A549 (cell line): ENCODE measurements at regions not wholly inside any gene's neighbourhood (a gene's known extent, or its start where the extent isn't known, plus 50 kb on each side); places are given as distances from the start of the nearest gene placed in this dataset.

Experiments used
- ATAC-seq, 2 experiments: fragments of 200-7000 bp in 1 of 2; fragments of >200 bp in 1 of 2; cut with Nextera tagmentation in 1 of 2; cut with Tn5 transposase in 1 of 2; 3 replicates each; pipeline versions ENCODE4 v1.8.0 to v1.9.1; 2018 to 2020; ENCODE audit warnings: mild to moderate bottlenecking in 1 of 2, moderate library complexity in 1 of 2
- CTCF ChIA-PET: fragments of 300-600 bp; sonication (Branson Sonifier 250); formaldehyde crosslinking; extraction: SDS; loops from one replicate; lab custom pipeline; 2021; ENCODE audit warnings: antibody characterized with exemption, inconsistent platforms; lab: Yijun Ruan, JAX
- POLR2A ChIA-PET: fragments of 350-600 bp; formaldehyde crosslinking; extraction: SDS; loops from one replicate; lab custom pipeline; 2021; ENCODE audit warnings: antibody characterized with exemption, inconsistent platforms; lab: Yijun Ruan, JAX
- DNase-seq, 2 experiments: peaks; one replicate each; pipeline versions ENCODE4 v3.0.0 to v3.0.0-alpha.2; 2011 to 2016; ENCODE audit warnings: low read depth in 1 of 2, low spot score in 1 of 2
- FAIRE-seq: peaks from 2 replicates; lab custom pipeline; 2011; peaks lifted over from hg19 to GRCh38; lab: Jason Lieb, UNC
- H3K27ac ChIP-seq, 2 experiments: fragments of >200 bp; sonication (Bioruptor Twin); formaldehyde crosslinking; 3 replicates each; pipeline ENCODE4 v1.5.1; 2016 to 2017
- H3K4me1 ChIP-seq: fragments of >200 bp; sonication (Bioruptor Twin); formaldehyde crosslinking; 3 replicates; pipeline ENCODE4 v1.6.1; 2016
- H3K4me2 ChIP-seq: fragments of >200 bp; sonication (Bioruptor Twin); formaldehyde crosslinking; 3 replicates; pipeline ENCODE4 v1.6.1; 2016
- H3K4me3 ChIP-seq: fragments of >200 bp; sonication (Bioruptor Twin); formaldehyde crosslinking; 3 replicates; pipeline ENCODE4 v1.5.1; 2016
- H3K9me3 ChIP-seq: fragments of >200 bp; sonication (Bioruptor Twin); formaldehyde crosslinking; 3 replicates; pipeline ENCODE4 v1.6.1; 2016
- CBX2 ChIP-seq: fragments of 200-600 bp; sonication (generic); IDR thresholded peaks from 2 replicates; pipeline ENCODE4 v1.6.1; 2016; ENCODE audit warnings: low read depth, mild to moderate bottlenecking, borderline replicate concordance
- CHD4 ChIP-seq: fragments of 200-600 bp; sonication (generic); IDR thresholded peaks from 2 replicates; pipeline ENCODE4 v1.6.1; 2016; ENCODE audit warnings: antibody characterized with exemption, mild to moderate bottlenecking, borderline replicate concordance
- EHF ChIP-seq: fragments of 250-450 bp; sonication (Bioruptor Pico); IDR thresholded peaks from 2 replicates; pipeline ENCODE4 v1.5.0; 2020; ENCODE audit warnings: mild to moderate bottlenecking
- HOXB13 ChIP-seq: fragments of 250-450 bp; sonication (Bioruptor Pico); IDR thresholded peaks from 2 replicates; pipeline ENCODE4 v1.5.0; 2020; ENCODE audit warnings: low read depth, mild to moderate bottlenecking, moderate library complexity
- JUN ChIP-seq, 2 experiments: fragments of >200 bp; sonication (Bioruptor Twin); formaldehyde crosslinking; IDR thresholded peaks; 2 replicates in 1 of 2; 3 replicates in 1 of 2; pipeline ENCODE4 v1.6.1; 2016 to 2017
- MAZ ChIP-seq: fragments of 150-350 bp; IDR thresholded peaks from 2 replicates; pipeline ENCODE4 v1.6.1; 2014; ENCODE audit warnings: antibody characterized with exemption, low read depth, low read length, borderline replicate concordance
- MYC ChIP-seq: IDR thresholded peaks from 2 replicates; pipeline ENCODE4 v1.6.1; 2012; ENCODE audit warnings: mild to moderate bottlenecking, inconsistent platforms, low read length, improper control_type of control experiment, borderline replicate concordance
- NFE2L2 ChIP-seq: fragments of 150-350 bp; conservative IDR thresholded peaks from 2 replicates; pipeline ENCODE4 v1.6.1; 2014; ENCODE audit warnings: low read length
- NR3C1 ChIP-seq: fragments of >200 bp; sonication (Bioruptor Twin); formaldehyde crosslinking; IDR thresholded peaks from 3 replicates; pipeline ENCODE4 v1.6.1; 2017
- PHF8 ChIP-seq: fragments of 200-600 bp; sonication (generic); IDR thresholded peaks from 2 replicates; pipeline ENCODE4 v1.6.1; 2016; ENCODE audit warnings: low read depth, mild to moderate bottlenecking, antibody characterized with exemption, moderate library complexity, borderline replicate concordance
- RARB ChIP-seq: fragments of 250-450 bp; sonication (Bioruptor Pico); IDR thresholded peaks from 2 replicates; pipeline ENCODE4 v1.8.0; 2021; ENCODE audit warnings: mild to moderate bottlenecking, moderate library complexity
- RFX5 ChIP-seq: fragments of 450-650 bp; IDR thresholded peaks from 2 replicates; pipeline ENCODE4 v1.7.1; 2014; ENCODE audit warnings: antibody characterized with exemption, mild to moderate bottlenecking, moderate library complexity
- RNF2 ChIP-seq: fragments of 200-600 bp; sonication (generic); IDR thresholded peaks from 2 replicates; pipeline ENCODE4 v1.6.1; 2016; ENCODE audit warnings: low read depth, mild to moderate bottlenecking, antibody characterized with exemption, moderate library complexity, borderline replicate concordance
- SREBF2 ChIP-seq: fragments of 450-650 bp; IDR thresholded peaks from 2 replicates; pipeline ENCODE4 v1.6.1; 2014; ENCODE audit warnings: mild to moderate bottlenecking, moderate library complexity
- ZNF302 ChIP-seq: fragments of 250-450 bp; sonication (Bioruptor Pico); IDR thresholded peaks from 2 replicates; pipeline ENCODE4 v1.9.0; 2021; ENCODE audit warnings: inconsistent platforms, mild to moderate bottlenecking, moderate library complexity
- WGBS: methylation state at CpG from one replicate; pipeline ENCODE4 v1.1.6; 2017; ENCODE audit errors: missing lambda C conversion rate; 5-methylcytosine and 5-hydroxymethylcytosine counted together
- TF ChIP-seq, protein P1 (sequence below): IDR thresholded peaks from 2 replicates; pipeline ENCODE4 v1.6.1; 2012
- TF ChIP-seq, protein P2 (sequence below): IDR thresholded peaks from 2 replicates; pipeline ENCODE4 v1.6.1; 2012
- TF ChIP-seq, protein P3 (sequence below): fragments of 250-450 bp; sonication (Bioruptor Pico); IDR thresholded peaks from 2 replicates; pipeline ENCODE4 v1.5.0; 2021; ENCODE audit warnings: mild to moderate bottlenecking, moderate library complexity, borderline replicate concordance
- TF ChIP-seq, protein P4 (sequence below): fragments of 200-600 bp; sonication (generic); IDR thresholded peaks from 2 replicates; pipeline ENCODE4 v1.6.1; 2016; ENCODE audit warnings: antibody characterized with exemption, mild to moderate bottlenecking, moderate library complexity
- TF ChIP-seq, protein P5 (sequence below): fragments of >200 bp; sonication (Bioruptor Twin); formaldehyde crosslinking; IDR thresholded peaks from 3 replicates; pipeline ENCODE4 v1.6.1; 2016
- TF ChIP-seq, protein P6 (sequence below): fragments of >200 bp; sonication (Bioruptor Twin); formaldehyde crosslinking; IDR thresholded peaks from 2 replicates; pipeline ENCODE4 v1.6.1; 2016
- TF ChIP-seq, protein P7 (sequence below): fragments of >200 bp; sonication (Bioruptor Twin); formaldehyde crosslinking; IDR thresholded peaks from 3 replicates; pipeline ENCODE4 v1.5.1; 2016

DNA sequence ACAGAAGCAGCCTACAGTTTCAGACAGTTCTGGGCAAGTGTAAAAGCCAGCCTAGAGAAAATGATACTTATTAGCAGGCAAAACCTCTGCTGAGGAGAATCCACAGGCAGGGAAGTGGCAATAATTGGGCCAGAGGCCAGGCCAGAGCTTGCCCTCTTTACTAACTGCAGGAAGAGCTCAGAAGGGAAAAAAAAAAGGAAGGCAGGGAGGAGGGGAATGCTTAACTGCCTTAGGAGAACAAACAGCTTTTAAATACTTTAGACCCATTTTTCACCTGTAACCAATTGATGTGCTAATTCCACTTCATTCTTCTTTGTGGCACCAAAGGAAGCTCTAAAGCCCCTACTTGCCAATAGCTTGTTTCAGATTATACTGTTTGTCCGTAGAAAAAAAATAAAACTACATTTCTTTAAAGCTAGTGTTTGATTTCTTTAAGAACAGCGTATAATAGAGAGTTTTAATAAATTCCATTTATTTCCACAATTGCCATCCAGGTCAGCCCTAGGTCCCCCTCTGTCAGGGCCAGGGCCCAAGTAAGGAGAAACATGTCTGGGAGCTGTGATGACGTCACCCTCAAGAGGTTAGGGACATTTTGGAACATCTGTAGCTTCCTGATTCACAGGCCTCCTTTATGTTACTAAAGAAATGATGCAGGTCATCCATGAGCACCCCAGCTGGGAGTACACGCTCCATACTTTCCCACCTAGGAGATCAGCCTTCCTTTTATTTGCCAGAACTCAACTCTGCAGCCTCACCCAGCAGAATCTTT is 384.3 kb downstream of the CDC5L start:
- TF ChIP-seq, protein P1, sequence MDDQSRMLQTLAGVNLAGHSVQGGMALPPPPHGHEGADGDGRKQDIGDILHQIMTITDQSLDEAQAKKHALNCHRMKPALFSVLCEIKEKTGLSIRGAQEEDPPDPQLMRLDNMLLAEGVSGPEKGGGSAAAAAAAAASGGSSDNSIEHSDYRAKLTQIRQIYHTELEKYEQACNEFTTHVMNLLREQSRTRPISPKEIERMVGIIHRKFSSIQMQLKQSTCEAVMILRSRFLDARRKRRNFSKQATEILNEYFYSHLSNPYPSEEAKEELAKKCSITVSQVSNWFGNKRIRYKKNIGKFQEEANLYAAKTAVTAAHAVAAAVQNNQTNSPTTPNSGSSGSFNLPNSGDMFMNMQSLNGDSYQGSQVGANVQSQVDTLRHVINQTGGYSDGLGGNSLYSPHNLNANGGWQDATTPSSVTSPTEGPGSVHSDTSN, result no peak
- TF ChIP-seq EHF (CRISPR knock-in tag), result no peak
- TF ChIP-seq, protein P2, sequence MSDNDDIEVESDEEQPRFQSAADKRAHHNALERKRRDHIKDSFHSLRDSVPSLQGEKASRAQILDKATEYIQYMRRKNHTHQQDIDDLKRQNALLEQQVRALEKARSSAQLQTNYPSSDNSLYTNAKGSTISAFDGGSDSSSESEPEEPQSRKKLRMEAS, result no peak
- TF ChIP-seq, protein P3, sequence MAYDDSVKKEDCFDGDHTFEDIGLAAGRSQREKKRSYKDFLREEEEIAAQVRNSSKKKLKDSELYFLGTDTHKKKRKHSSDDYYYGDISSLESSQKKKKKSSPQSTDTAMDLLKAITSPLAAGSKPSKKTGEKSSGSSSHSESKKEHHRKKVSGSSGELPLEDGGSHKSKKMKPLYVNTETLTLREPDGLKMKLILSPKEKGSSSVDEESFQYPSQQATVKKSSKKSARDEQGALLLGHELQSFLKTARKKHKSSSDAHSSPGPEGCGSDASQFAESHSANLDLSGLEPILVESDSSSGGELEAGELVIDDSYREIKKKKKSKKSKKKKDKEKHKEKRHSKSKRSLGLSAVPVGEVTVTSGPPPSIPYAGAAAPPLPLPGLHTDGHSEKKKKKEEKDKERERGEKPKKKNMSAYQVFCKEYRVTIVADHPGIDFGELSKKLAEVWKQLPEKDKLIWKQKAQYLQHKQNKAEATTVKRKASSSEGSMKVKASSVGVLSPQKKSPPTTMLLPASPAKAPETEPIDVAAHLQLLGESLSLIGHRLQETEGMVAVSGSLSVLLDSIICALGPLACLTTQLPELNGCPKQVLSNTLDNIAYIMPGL (CRISPR knock-in tag), result no peak
- TF ChIP-seq HOXB13 (CRISPR knock-in tag), result no peak
- no peak for TF ChIP-seq JUN (IDR thresholded peaks at IDR 0.05)
- no peak for TF ChIP-seq MYC
- TF ChIP-seq NR3C1, result no peak
- TF ChIP-seq ZNF302, result no peak
- no peak for TF ChIP-seq CBX2
- TF ChIP-seq, protein P4, sequence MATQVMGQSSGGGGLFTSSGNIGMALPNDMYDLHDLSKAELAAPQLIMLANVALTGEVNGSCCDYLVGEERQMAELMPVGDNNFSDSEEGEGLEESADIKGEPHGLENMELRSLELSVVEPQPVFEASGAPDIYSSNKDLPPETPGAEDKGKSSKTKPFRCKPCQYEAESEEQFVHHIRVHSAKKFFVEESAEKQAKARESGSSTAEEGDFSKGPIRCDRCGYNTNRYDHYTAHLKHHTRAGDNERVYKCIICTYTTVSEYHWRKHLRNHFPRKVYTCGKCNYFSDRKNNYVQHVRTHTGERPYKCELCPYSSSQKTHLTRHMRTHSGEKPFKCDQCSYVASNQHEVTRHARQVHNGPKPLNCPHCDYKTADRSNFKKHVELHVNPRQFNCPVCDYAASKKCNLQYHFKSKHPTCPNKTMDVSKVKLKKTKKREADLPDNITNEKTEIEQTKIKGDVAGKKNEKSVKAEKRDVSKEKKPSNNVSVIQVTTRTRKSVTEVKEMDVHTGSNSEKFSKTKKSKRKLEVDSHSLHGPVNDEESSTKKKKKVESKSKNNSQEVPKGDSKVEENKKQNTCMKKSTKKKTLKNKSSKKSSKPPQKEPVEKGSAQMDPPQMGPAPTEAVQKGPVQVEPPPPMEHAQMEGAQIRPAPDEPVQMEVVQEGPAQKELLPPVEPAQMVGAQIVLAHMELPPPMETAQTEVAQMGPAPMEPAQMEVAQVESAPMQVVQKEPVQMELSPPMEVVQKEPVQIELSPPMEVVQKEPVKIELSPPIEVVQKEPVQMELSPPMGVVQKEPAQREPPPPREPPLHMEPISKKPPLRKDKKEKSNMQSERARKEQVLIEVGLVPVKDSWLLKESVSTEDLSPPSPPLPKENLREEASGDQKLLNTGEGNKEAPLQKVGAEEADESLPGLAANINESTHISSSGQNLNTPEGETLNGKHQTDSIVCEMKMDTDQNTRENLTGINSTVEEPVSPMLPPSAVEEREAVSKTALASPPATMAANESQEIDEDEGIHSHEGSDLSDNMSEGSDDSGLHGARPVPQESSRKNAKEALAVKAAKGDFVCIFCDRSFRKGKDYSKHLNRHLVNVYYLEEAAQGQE, result no peak
- no peak for TF ChIP-seq RARB (CRISPR knock-in tag)
- TF ChIP-seq NFE2L2, result no peak
- TF ChIP-seq, all 56 proteins: peak for 0
- Histone ChIP-seq H3K4me1 (no peaks in the 10 kb centered on the region), H3K27ac (no peak overlapping the region), H3K4me3 (no peak overlapping the region), H3K9me3 (no peaks in the 10 kb centered on the region), H3K4me2 (no peak overlapping the region)
- WGBS, result 44% methylated on average over 4 of the region's 4 CpGs
- DNase-seq (no peak), FAIRE-seq (no peak), ATAC-seq (no peak)
- ChIA-PET POLR2A (no interaction called here), CTCF (interaction anchor here (0.5 to 0.6 kb wide), 2 partner anchors 127 to 931 kb away, joined by 3 to 5 read pairs; no protein-coding TSS in a partner anchor)

DNA sequence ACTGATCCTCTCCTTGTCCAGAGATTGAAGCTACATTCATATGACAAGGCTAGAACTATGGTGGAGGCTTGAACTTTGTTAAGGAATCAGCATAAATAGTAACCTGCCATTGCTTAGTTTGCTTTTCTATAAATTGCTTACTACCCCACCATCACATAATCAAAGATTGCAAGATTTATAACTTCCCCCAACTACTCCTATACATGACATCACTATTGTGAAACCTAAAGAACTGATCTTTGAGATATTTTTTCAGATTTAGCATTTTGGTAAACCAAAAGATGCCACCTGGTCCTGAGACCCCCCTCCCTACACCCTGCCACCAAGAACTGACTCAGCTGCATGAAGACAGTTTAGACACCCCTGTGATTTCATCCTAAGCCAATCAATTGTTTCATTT is 385.3 kb downstream of the CDC5L start:
- no peak overlapping the region for H3K4me2 ChIP-seq
- no peak overlapping the region for H3K27ac ChIP-seq
- H3K9me3 ChIP-seq, result no peaks in the 10 kb centered on the region
- no peaks in the 10 kb centered on the region for H3K4me1 ChIP-seq
- no peak overlapping the region for H3K4me3 ChIP-seq
- ChIA-PET POLR2A (no interaction called here), CTCF (no interaction called here)
- no peak for DNase-seq
- TF ChIP-seq SREBF2, result no peak
- ATAC-seq, result no peak
- FAIRE-seq, result no peak

DNA sequence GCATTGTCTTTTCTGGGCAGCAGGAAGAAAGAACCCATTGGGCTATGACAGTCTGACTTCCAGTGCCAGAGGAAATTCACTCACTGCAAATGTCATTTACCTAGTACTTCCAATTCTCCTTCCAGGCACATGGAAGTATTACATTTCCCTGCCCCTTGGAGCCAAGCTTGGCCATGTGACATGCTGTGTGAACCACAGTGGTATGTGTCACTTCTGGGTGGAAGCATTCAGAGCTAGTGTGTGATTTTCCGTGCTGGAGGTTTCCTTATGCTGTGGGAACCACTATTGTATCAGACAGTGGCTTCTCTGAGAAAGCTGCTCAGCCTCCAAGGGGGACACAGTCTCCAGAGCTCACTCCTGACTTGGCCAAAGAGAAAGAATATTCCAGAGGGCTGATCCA is 387.6 kb downstream of the CDC5L start:
- no CpG with 5 or more reads among the region's 1 CpG for WGBS

More for the DNA sequence above, 387.6 kb downstream of the CDC5L start:
- DNase-seq (no peak), ATAC-seq (no peak), FAIRE-seq (no peak)
- no peak overlapping the region for H3K4me3 ChIP-seq
- no peaks in the 10 kb centered on the region for H3K9me3 ChIP-seq
- no peaks in the 10 kb centered on the region for H3K4me1 ChIP-seq
- TF ChIP-seq, protein P5, sequence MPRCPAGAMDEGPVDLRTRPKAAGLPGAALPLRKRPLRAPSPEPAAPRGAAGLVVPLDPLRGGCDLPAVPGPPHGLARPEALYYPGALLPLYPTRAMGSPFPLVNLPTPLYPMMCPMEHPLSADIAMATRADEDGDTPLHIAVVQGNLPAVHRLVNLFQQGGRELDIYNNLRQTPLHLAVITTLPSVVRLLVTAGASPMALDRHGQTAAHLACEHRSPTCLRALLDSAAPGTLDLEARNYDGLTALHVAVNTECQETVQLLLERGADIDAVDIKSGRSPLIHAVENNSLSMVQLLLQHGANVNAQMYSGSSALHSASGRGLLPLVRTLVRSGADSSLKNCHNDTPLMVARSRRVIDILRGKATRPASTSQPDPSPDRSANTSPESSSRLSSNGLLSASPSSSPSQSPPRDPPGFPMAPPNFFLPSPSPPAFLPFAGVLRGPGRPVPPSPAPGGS, result no peak
- TF ChIP-seq, protein P6, sequence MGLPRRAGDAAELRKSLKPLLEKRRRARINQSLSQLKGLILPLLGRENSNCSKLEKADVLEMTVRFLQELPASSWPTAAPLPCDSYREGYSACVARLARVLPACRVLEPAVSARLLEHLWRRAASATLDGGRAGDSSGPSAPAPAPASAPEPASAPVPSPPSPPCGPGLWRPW, result no peak
- TF ChIP-seq, protein P7, sequence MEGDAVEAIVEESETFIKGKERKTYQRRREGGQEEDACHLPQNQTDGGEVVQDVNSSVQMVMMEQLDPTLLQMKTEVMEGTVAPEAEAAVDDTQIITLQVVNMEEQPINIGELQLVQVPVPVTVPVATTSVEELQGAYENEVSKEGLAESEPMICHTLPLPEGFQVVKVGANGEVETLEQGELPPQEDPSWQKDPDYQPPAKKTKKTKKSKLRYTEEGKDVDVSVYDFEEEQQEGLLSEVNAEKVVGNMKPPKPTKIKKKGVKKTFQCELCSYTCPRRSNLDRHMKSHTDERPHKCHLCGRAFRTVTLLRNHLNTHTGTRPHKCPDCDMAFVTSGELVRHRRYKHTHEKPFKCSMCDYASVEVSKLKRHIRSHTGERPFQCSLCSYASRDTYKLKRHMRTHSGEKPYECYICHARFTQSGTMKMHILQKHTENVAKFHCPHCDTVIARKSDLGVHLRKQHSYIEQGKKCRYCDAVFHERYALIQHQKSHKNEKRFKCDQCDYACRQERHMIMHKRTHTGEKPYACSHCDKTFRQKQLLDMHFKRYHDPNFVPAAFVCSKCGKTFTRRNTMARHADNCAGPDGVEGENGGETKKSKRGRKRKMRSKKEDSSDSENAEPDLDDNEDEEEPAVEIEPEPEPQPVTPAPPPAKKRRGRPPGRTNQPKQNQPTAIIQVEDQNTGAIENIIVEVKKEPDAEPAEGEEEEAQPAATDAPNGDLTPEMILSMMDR, result no peak
- no peak for TF ChIP-seq ZNF302
- no peak for TF ChIP-seq PHF8
- TF ChIP-seq RNF2, result no peak
- TF ChIP-seq CHD4, result no peak
- TF ChIP-seq RFX5, result no peak
- TF ChIP-seq MAZ, result no peak
- ChIA-PET CTCF (no interaction called here), POLR2A (no interaction called here)
- H3K4me2 ChIP-seq, result no peak overlapping the region
- no peak overlapping the region for H3K27ac ChIP-seq
